ENCODE measurements at regions not wholly inside any gene's neighbourhood (a gene's known extent, or its start where the extent isn't known, plus 50 kb on each side); places are given as distances from the start of the nearest gene placed in this dataset.
"Not testable (repeated sequence)": the region's sequence is repeated elsewhere in the genome, so short reads cannot be mapped to it uniquely, and the experiment has no call there.

- no peak for DNase-seq (ENCODE audit: low read depth)
Observed at GRCh38 chr11:116335891-116336290, 436.9 kb downstream of the BUD13 start.

DNA sequence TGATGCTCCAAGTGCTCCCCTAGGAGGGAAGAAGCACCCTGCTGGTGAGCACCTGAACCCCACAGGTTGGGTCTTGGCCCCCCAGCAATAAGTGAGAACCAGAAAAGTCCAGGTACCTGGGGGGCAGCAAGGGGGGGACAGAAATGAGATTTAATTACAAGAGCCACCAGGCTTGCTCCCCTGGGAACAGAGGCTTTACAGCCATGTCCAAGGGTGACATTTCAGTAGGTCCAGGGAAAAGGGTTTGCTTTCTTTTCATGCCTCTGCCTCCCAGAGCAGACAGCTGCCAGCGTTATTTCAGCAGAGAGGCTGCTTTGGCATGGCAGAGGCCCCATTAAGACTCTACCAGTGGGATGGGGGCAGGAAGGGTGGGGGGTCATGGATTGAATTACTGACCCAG lies 437.7 kb downstream of the BUD13 start:
- no peak for DNase-seq (ENCODE audit: low read depth)

DNA sequence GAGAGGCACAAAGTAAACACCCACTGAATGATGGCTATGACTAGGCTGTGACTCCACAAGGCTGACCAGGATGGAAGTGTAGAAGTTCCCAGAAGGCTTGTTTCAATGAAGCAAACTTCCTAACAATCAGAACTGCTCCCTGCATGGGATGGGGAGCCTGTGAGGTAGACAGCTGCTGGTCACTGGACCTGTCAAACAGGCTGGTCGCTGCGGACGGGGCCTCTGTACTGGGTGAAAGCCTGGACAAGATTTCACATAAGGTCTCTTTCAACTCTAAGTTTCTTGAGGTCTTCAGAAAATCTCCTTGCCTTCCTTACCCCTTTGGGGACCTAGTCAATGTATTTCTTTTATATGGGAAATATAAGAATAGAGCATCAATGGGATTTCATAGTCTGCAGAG lies 438.2 kb downstream of the BUD13 start:
- DNase-seq (ENCODE audit: low read depth), result no peak

- no peak for DNase-seq (ENCODE audit: low read depth)
Observed at GRCh38 chr11:116333001-116333535, 439.7 kb downstream of the BUD13 start.

- DNase-seq (ENCODE audit: low read depth), result no peak
Observed at GRCh38 chr11:116332391-116332790, 440.4 kb downstream of the BUD13 start.

DNA sequence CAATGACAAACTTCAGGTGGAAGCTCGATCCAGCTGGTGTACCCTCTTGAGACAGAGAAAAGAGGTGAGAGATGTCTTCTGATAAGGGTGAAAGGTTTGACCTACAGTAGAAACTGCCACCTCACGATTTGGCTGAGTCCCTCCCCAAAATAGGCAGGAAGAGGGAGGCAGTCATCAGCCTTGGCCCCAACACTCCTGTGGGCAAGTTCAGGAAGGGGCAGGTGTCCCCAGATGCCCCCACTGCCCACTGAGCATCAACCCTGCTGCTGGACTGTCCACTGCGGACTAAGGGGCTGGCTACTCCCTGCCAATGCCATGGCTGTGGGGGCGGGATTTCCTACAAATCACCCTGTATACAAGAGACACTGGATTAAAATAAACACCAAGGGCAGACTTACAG lies 441.4 kb downstream of the BUD13 start:
- DNase-seq (ENCODE audit: low read depth), result no peak

DNA sequence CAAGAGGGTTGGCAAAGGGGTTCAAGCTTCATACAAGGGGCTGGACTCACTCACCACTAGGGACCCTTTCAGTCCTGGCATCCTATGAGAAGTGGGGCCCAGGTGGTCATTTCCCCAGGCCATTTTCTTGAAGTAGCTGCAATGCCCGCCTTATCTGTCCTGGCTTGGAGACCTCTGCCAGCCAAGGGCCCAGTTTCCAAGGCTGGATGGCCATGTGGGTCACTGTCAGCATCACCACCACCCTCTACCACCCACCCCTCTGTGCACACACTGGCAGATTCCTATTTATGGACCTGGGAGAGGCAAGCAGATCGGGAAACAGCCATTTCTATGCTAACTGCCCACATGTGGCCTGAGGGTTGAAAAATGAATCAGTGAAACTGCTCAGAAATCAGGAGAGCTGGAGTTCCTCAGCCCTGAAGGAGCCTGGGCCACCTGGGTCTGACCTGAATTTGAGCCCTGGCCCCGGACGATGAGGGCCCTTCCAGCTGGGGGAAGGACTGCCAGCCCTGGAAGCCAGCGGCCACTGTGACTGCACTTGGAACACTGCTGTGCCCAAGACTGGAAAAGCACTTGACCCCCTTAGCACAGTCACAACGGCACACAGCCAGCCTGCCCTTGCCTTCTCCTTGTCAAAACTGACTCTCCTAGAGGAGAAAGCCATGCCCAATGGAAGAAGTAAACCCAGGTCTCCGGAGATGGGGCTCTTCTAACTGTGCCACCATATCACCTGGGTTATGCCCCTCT lies 442.2 kb downstream of the BUD13 start:
- no peak for DNase-seq (ENCODE audit: low read depth)

- DNase-seq (ENCODE audit: low read depth), result no peak
Observed at GRCh38 chr11:116329354-116330090, 443.3 kb downstream of the BUD13 start.

DNA sequence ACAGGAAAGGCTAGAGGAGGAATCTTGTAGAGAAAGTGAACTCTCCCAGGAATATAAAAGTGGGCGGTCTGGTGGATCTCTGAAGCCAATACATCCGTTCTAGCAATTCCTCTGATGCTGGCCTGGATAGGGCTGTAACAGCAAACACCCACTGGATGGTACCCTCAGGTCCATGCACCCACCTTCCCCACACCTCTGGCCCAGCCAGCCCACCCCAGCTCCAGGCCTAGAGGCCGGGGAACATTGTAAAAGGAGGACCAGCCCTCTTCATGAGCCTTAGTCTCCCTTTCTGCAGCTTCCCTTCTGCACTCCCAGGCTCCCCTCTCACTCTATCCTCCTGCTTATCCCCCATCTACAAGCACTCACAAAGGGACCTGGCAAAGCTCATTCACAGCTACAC lies 443.9 kb downstream of the BUD13 start:
- DNase-seq (ENCODE audit: low read depth), result no peak

DNA sequence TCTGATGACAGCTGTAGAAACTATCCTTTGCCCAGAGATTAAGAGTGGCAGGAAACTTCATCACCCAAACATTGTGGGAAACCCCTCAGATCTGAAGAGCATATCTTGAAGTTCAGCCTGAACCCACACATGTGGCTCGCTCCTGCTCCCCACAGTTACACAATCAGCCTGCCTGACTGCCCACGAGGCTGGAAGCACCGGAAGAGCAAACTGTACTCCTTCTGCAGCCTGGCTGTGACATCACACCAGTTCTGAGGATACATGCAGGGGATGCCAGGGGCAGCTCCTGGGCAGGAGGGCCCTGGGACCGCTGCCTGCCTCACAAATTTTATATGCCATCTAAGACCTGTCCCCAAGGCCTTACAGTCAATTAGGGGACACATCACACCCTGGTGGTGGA lies 444.4 kb downstream of the BUD13 start:
- DNase-seq (ENCODE audit: low read depth), result no peak

DNA sequence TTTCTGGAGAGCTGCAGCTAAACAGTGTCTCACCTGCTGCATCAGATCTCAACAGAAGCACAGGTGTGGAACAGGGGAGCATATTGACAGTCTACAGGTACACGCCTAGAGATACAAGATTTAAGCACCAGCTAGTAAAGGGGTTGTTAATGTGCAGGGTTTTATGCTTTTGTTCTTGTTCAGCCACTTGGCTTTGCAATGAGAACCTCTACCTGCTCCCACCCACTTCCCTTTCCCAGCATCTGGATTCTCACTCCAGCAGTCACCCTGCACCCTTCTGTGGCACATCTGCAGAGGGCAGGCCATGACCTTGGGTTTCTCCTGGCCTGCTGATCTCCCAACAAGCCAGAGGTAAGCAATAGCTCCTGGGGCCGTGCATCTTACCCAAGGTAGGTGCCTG lies 446.6 kb downstream of the BUD13 start:
- DNase-seq (ENCODE audit: low read depth), result no peak

DNA sequence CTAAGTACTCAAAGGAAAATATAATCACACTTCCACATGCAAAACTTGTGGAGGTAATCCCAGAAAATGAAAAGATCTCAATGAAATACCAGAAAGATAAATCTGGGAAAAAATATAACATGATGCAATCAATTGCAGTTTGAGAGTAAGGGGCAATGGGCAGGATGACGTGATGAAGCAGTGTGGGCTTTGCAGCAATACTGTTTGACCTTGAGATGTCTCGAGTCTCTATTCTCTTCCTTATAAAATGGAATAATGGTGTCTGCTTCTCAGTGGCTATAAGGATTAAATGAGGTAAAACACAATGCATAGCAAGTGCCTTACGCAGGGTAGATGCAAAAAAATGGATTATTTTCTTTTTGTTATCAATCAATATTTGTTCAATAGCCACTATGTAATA lies 447.5 kb downstream of the BUD13 start:
- no peak for DNase-seq (ENCODE audit: low read depth)

GRCh38 chr11:116324077-116324476 lies 448.7 kb downstream of the BUD13 start:
- not testable (repeated sequence) for DNase-seq (ENCODE audit: low read depth)

GRCh38 chr11:116317212-116317611 lies 455.6 kb downstream of the BUD13 start:
- no peak for DNase-seq (ENCODE audit: low read depth)

GRCh38 chr11:116314006-116314405 lies 458.8 kb downstream of the BUD13 start:
- DNase-seq (ENCODE audit: low read depth), result no peak

GRCh38 chr11:116312570-116313391 lies 460.0 kb downstream of the BUD13 start:
- DNase-seq (ENCODE audit: low read depth), result peak; percentile 15

DNA sequence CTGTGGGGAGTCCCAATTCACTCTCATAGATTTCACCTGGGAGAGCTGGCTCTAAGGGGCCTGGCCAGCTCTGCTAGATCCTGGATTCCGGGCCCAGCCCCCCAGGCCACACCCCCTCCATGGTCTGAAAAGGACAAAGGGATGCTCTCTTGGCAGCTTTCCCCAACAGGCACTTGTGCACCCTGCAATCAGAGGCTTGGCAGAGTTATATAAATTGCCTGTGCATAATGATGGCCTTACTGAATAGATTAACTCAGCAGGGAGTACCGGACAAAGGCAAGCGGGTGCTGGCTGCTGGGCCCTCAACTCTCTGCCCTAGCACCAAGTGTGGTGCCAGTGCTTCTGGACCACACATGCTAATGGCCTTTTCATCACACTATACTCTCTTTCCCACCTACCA lies 461.6 kb downstream of the BUD13 start:
- no peak for DNase-seq (ENCODE audit: low read depth)

DNA sequence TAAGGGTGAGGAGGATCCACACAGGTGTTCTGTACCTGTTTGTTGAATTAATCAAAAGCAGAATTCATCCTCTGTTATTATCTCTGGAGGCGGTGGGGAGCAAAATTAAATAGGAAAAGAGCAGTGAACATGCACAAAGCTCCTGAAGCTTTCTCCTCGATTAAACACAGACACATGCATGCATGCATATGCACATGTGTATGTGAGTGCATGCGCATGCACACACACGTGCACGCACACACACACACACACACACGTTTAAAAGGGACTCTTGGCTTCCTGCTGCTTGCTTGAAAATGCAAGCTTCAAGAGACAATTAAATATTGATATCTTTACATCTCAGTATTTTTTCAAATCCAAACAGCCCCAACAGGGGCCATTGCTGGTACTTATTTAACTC lies 462.1 kb downstream of the BUD13 start:
- no peak for DNase-seq (ENCODE audit: low read depth)

GRCh38 chr11:116310226-116310625 lies 462.6 kb downstream of the BUD13 start:
- DNase-seq (ENCODE audit: low read depth), result peak; percentile 45

- DNase-seq (ENCODE audit: low read depth), result no peak
Observed at GRCh38 chr11:116309446-116309845, 463.3 kb downstream of the BUD13 start.

DNA sequence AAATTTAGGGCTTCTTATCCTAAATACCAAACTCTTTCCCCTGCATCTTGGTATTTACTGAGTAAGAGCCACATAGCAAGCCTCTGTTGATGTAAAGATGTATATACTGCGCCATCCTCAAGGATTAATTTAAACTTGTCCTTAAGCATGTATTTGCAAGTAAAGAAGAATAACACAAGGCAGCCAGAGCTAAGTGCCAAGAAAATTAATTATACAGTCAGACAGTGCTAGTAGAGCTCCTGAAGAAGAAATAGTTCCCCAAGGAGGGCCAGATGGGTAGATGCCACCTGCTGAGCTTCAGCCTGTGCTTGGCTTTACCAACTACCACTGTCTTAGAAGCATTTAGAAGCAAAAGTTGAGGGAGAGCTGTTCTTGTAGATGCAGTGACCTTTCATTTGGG lies 470.0 kb downstream of the BUD13 start:
- DNase-seq (ENCODE audit: low read depth), result no peak

- no peak for DNase-seq (ENCODE audit: low read depth)
Observed at GRCh38 chr11:116301141-116301540, 471.6 kb downstream of the BUD13 start.

DNA sequence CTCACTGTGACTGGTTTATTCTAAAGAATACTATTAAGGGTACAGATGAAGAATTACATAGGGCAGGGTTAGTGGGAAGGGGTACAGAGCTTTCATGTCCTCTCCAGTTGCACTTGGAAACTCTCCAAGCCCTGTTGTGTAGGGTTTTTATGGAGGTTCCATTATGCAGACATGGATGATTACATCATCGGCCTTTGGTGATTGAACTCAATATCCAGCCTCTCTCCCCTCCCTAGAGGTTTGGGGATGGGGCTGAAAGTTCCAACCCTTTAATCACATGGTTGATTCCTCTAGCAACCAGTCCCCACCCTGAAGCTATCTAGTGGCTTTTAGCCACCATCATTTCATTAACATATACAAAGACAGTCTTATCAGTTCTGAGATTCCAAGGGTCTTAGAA lies 472.6 kb downstream of the BUD13 start:
- DNase-seq (ENCODE audit: low read depth), result no peak

All from stromal cell of bone marrow (primary cell).